ENCODE measurements at regions not wholly inside any gene's neighbourhood (a gene's known extent, or its start where the extent isn't known, plus 50 kb on each side); places are given as distances from the start of the nearest gene placed in this dataset.

GRCh38 chr13:84730376-84730775 is 848.1 kb upstream of the SLITRK1 start:
- DNase-seq (ENCODE audit: low read depth, low spot score) (no peak), ATAC-seq (no peak)
- Histone ChIP-seq H3K27ac (ENCODE audit: low read depth, low read length) (no peak overlapping the region), H3K9me2 (ENCODE audit: insufficient read depth) (no peaks in the 10 kb centered on the region), H3K9ac (ENCODE audit: low read length) (no peak overlapping the region), H3K9me3 (ENCODE audit: control insufficient read depth in 1 of 2, insufficient read depth in 1 of 2, low read depth in 1 of 2, low read length in 2 of 2) (no peaks in the 10 kb centered on the region), H3K36me3 (ENCODE audit: control insufficient read depth in 1 of 2, insufficient read depth in 2 of 2, low read length in 2 of 2) (no peaks in the 10 kb centered on the region), H3K27me3 (ENCODE audit: insufficient read depth, low read length) (no peaks in the 10 kb centered on the region), H2AFZ (ENCODE audit: low read depth, low read length, poor library complexity, severe bottlenecking) (no peak overlapping the region), H4K20me1 (ENCODE audit: insufficient read depth) (no peaks in the 10 kb centered on the region), H3K4me3 (replicated peaks in 1 of 2; ENCODE audit: low read depth in 1 of 2, low read length in 2 of 2) (no peak overlapping the region), H3K79me2 (ENCODE audit: insufficient read depth, low read length) (no peaks in the 10 kb centered on the region), H3K4me2 (ENCODE audit: low read length) (no peak overlapping the region), H3K4me1 (ENCODE audit: control insufficient read depth in 1 of 2, insufficient read depth in 2 of 2, low read length in 2 of 2) (no peaks in the 10 kb centered on the region)
- intact Hi-C loops (cut with micrococcal nuclease): no loop called here
- RAD21 ChIA-PET (ENCODE audit: low non-redundant PET in 1 of 2, low total read pairs in 2 of 2, uncharacterized antibody in 2 of 2, unreplicated experiment in 2 of 2): no interaction called here
- CTCF ChIA-PET: no interaction called here
- POLR2A ChIA-PET: no interaction called here
- BruUV-seq (replicated peaks): no TSS peak
- TF ChIP-seq SP1 (IDR thresholded peaks at IDR 0.05; ENCODE audit: low read depth) (no peak), CBX3 (IDR thresholded peaks at IDR 0.05; ENCODE audit: low read depth) (no peak), ELF1 (IDR thresholded peaks at IDR 0.05; ENCODE audit: borderline replicate concordance, low read depth) (no peak), EGR1 (IDR thresholded peaks at IDR 0.05; ENCODE audit: low read depth) (no peak), SIN3A (IDR thresholded peaks at IDR 0.05; ENCODE audit: low read depth) (no peak), ZNF274 (IDR thresholded peaks at IDR 0.05; ENCODE audit: low read depth, low read length) (no peak), POLR2AphosphoS5 (IDR thresholded peaks at IDR 0.05; ENCODE audit: low read depth, low read length) (no peak), TCF7L2 (IDR thresholded peaks at IDR 0.05; ENCODE audit: borderline replicate concordance, extremely low read depth, insufficient read depth, insufficient read length) (no peak)
- TF ChIP-seq, protein P1, sequence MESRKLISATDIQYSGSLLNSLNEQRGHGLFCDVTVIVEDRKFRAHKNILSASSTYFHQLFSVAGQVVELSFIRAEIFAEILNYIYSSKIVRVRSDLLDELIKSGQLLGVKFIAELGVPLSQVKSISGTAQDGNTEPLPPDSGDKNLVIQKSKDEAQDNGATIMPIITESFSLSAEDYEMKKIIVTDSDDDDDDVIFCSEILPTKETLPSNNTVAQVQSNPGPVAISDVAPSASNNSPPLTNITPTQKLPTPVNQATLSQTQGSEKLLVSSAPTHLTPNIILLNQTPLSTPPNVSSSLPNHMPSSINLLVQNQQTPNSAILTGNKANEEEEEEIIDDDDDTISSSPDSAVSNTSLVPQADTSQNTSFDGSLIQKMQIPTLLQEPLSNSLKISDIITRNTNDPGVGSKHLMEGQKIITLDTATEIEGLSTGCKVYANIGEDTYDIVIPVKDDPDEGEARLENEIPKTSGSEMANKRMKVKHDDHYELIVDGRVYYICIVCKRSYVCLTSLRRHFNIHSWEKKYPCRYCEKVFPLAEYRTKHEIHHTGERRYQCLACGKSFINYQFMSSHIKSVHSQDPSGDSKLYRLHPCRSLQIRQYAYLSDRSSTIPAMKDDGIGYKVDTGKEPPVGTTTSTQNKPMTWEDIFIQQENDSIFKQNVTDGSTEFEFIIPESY (IDR thresholded peaks at IDR 0.05; ENCODE audit: extremely low read depth, insufficient replicate concordance, low read length): no peak

Data from HCT116 (cell line).